Body of pancreas (tissue), 4 donors: ENCODE measurements at regions not wholly inside any gene's neighbourhood (a gene's known extent, or its start where the extent isn't known, plus 50 kb on each side); places are given as distances from the start of the nearest gene placed in this dataset.

ENCODE experiments used
- POLR2A ChIP-seq, 3 donors: fragments of 450-650 bp; IDR thresholded peaks; one replicate each; pipeline ENCODE4 v1.6.1; 2016; ENCODE audit warnings: antibody characterized with exemption in 3 of 3, mild to moderate bottlenecking in 2 of 3
- TF ChIP-seq, protein P1 (sequence below), 7 experiments: fragments of 450-650 bp in 4 of 7; fragments of 200-600 bp in 3 of 7; sonication (generic) in 3 of 7; IDR thresholded peaks; one replicate each; pipeline ENCODE4 v1.5.1; 2016 to 2019; ENCODE audit warnings: antibody characterized with exemption in 7 of 7

DNA sequence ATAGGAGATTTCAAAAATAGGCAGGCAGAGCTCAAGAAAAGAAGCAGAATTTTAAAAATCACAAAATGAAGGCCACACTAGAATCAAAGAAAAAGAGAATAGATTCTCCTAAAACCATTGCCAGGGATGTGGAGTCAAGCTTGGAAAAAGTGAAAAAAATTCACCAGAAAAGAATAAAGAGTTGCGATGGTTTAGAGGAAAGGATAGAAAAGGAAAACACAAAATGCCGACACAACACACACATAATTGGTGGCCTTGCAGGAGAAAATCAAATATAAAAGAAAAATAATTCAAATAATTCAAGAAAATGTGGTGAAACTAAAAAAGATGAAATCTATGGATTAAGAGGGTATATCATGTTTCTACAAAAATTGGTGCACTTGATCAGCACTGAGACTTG, 181.6 kb upstream of the C14orf180 start:
- TF ChIP-seq, protein P1, sequence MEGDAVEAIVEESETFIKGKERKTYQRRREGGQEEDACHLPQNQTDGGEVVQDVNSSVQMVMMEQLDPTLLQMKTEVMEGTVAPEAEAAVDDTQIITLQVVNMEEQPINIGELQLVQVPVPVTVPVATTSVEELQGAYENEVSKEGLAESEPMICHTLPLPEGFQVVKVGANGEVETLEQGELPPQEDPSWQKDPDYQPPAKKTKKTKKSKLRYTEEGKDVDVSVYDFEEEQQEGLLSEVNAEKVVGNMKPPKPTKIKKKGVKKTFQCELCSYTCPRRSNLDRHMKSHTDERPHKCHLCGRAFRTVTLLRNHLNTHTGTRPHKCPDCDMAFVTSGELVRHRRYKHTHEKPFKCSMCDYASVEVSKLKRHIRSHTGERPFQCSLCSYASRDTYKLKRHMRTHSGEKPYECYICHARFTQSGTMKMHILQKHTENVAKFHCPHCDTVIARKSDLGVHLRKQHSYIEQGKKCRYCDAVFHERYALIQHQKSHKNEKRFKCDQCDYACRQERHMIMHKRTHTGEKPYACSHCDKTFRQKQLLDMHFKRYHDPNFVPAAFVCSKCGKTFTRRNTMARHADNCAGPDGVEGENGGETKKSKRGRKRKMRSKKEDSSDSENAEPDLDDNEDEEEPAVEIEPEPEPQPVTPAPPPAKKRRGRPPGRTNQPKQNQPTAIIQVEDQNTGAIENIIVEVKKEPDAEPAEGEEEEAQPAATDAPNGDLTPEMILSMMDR (IDR thresholded peaks at IDR 0.05), result no peak
- no peak for TF ChIP-seq POLR2A (IDR thresholded peaks at IDR 0.05)
